ENCODE measurements at regions not wholly inside any gene's neighbourhood (a gene's known extent, or its start where the extent isn't known, plus 50 kb on each side); places are given as distances from the start of the nearest gene placed in this dataset.

DNA sequence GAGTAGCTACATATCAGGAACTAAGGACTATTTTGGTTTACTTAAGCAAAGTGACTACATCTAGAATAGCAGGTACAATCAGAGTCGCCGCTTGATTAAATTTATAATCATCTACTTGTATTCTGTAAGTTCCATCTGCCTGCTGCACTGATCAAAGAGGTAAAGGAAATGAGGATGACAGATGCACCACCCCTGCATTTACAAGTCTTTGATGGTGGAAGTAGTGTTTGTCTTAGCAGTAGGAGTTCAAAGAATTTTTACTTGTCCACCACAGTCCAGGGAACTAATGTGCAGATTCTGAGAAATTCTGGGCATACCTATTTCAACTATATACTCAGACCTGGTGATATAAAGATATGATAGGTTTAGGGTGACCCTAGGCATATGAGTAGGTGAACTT is 184.1 kb upstream of the IVNS1ABP start:
- H2AK5ac ChIP-seq (ENCODE audit: insufficient read length, low read length) = no peak overlapping the region
- H3K4me1 Mint-ChIP-seq = no peaks in the 10 kb centered on the region
- H3K4ac ChIP-seq (ENCODE audit: low read depth, low read length) = no peak overlapping the region
- no peak overlapping the region for H4K5ac ChIP-seq (ENCODE audit: insufficient read length, low read depth, low read length)
- no peak overlapping the region for H4K8ac ChIP-seq (replicated peaks; ENCODE audit: insufficient read length, low read depth, low read length)
- H3K56ac ChIP-seq (ENCODE audit: insufficient read length, low read depth, low read length) = no peak overlapping the region
- no peaks in the 10 kb centered on the region for H3K27me3 ChIP-seq (ENCODE audit: insufficient read depth, low read length)
- H3K79me2 ChIP-seq (ENCODE audit: insufficient read depth, low read length) = no peaks in the 10 kb centered on the region
- no peak overlapping the region for H3K4me2 ChIP-seq (ENCODE audit: insufficient read depth, insufficient read length, low read length)
- H3K9ac ChIP-seq (ENCODE audit: extremely low read depth, insufficient read length, low read length) = no peak overlapping the region
- H4K20me1 ChIP-seq (ENCODE audit: control insufficient read depth, insufficient read depth, insufficient read length) = no peaks in the 10 kb centered on the region
- H3K27ac Mint-ChIP-seq = no peak overlapping the region
- H3K27me3 Mint-ChIP-seq (ENCODE audit: low read depth) = no peaks in the 10 kb centered on the region
- no CpG with 5 or more reads among the region's 2 CpGs for WGBS (ENCODE audit: extremely low coverage, insufficient read length, low lambda C conversion rate)
- TF ChIP-seq, protein P1, sequence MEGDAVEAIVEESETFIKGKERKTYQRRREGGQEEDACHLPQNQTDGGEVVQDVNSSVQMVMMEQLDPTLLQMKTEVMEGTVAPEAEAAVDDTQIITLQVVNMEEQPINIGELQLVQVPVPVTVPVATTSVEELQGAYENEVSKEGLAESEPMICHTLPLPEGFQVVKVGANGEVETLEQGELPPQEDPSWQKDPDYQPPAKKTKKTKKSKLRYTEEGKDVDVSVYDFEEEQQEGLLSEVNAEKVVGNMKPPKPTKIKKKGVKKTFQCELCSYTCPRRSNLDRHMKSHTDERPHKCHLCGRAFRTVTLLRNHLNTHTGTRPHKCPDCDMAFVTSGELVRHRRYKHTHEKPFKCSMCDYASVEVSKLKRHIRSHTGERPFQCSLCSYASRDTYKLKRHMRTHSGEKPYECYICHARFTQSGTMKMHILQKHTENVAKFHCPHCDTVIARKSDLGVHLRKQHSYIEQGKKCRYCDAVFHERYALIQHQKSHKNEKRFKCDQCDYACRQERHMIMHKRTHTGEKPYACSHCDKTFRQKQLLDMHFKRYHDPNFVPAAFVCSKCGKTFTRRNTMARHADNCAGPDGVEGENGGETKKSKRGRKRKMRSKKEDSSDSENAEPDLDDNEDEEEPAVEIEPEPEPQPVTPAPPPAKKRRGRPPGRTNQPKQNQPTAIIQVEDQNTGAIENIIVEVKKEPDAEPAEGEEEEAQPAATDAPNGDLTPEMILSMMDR (conservative IDR thresholded peaks at IDR 0.05) = no peak
- H2BK12ac ChIP-seq (ENCODE audit: insufficient read length, low read depth, low read length) = no peak overlapping the region
- no peak overlapping the region for H2BK5ac ChIP-seq (ENCODE audit: insufficient read length, low read length)
- no peak overlapping the region for H2AFZ ChIP-seq (ENCODE audit: low read length)
- no peak overlapping the region for H3K14ac ChIP-seq (ENCODE audit: insufficient read depth, low read length)
- H3T11ph ChIP-seq (ENCODE audit: low read length) = no peak overlapping the region
- no peak overlapping the region for H3K4me3 Mint-ChIP-seq
- H3K23ac ChIP-seq (ENCODE audit: insufficient read length, low read depth, low read length) = no peak overlapping the region
- no peak overlapping the region for H3K18ac ChIP-seq (ENCODE audit: insufficient read length, low read depth, low read length)
- H3K27ac ChIP-seq (ENCODE audit: insufficient read length, low read depth, low read length) = no peak overlapping the region
- no peaks in the 10 kb centered on the region for H3K23me2 ChIP-seq (ENCODE audit: insufficient read length, low read depth, low read length, poor library complexity, severe bottlenecking)
- no peaks in the 10 kb centered on the region; a peak in 1 of 7 replicates for H3K36me3 Mint-ChIP-seq (ENCODE audit: insufficient read depth in 1 of 3, low read depth in 3 of 3)
- peaks cover 1 to 4% of the 10 kb centered on the region in 2 experiments; a peak in 2 of 5 replicates for H3K9me3 Mint-ChIP-seq
- no peak for DNase-seq
- H3K9me3 ChIP-seq (ENCODE audit: control insufficient read depth, low read depth, low read length) = no peaks in the 10 kb centered on the region
- H4K91ac ChIP-seq (ENCODE audit: insufficient read length, low read depth, low read length) = no peak overlapping the region
- no peaks in the 10 kb centered on the region for H3K4me1 ChIP-seq (ENCODE audit: insufficient read depth, low read length)
- H2BK120ac ChIP-seq (ENCODE audit: low read depth, low read length, poor library complexity, severe bottlenecking) = no peak overlapping the region
- no peak overlapping the region for H2BK15ac ChIP-seq (ENCODE audit: low read depth, low read length)
- no peak overlapping the region for H2BK20ac ChIP-seq (ENCODE audit: low read depth, low read length, poor library complexity, severe bottlenecking)
- no peaks in the 10 kb centered on the region for H3K79me1 ChIP-seq (ENCODE audit: insufficient read depth, low read depth, low read length, poor library complexity, severe bottlenecking)

Data from H9 (cell line).